ENCODE measurements at regions not wholly inside any gene's neighbourhood (a gene's known extent, or its start where the extent isn't known, plus 50 kb on each side); places are given as distances from the start of the nearest gene placed in this dataset.

- TF ChIP-seq, protein P1, sequence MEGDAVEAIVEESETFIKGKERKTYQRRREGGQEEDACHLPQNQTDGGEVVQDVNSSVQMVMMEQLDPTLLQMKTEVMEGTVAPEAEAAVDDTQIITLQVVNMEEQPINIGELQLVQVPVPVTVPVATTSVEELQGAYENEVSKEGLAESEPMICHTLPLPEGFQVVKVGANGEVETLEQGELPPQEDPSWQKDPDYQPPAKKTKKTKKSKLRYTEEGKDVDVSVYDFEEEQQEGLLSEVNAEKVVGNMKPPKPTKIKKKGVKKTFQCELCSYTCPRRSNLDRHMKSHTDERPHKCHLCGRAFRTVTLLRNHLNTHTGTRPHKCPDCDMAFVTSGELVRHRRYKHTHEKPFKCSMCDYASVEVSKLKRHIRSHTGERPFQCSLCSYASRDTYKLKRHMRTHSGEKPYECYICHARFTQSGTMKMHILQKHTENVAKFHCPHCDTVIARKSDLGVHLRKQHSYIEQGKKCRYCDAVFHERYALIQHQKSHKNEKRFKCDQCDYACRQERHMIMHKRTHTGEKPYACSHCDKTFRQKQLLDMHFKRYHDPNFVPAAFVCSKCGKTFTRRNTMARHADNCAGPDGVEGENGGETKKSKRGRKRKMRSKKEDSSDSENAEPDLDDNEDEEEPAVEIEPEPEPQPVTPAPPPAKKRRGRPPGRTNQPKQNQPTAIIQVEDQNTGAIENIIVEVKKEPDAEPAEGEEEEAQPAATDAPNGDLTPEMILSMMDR (conservative IDR thresholded peaks at IDR 0.05), result no peak
- TF ChIP-seq EZH2 (IDR thresholded peaks at IDR 0.05; ENCODE audit: low read depth), result no peak
Measured at GRCh38 chr7:34207810-34208209, 302.5 kb downstream of the BMPER start.

Data from PC-9 (cell line).